ENCODE measurements at regions not wholly inside any gene's neighbourhood (a gene's known extent, or its start where the extent isn't known, plus 50 kb on each side); places are given as distances from the start of the nearest gene placed in this dataset.

DNA sequence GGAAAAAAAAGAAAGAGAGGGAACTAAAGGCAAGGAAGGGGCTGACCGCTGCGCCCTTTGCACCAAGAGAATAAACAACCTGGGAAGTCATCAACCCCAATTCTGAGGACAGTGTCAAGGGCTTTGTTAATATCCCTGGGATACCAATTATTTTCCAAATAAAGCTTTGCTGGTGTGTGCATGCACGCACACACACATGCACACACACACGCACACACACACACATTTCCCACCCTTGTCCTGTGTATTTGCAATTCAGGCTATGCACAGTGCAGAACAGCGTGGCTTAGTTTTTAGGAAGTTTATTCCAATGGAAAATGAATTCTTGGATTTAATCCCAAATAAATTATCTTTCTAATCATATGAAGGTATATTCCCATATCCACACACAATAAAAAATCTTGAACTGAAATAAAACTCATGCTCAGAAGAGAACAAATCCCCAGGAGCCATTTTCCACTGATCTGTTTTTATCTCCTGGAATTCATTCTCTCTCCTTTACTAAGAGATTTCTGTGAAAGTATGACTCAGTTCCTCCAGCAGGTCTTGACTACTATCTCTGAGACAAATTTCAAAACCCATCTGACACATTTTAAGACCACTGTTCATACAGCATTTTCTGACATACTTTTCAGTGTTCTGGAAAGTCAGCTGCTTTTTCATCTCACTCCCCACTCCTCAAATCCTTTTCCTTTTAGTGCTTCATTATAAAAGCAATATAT lies 334.4 kb upstream of the ATP2B1 start:
- no peak overlapping the region for H3K27ac ChIP-seq (ENCODE audit: insufficient read depth, low read depth, low read length)
- TF ChIP-seq FOS (IDR thresholded peaks at IDR 0.05; ENCODE audit: borderline replicate concordance, insufficient read depth, low read length), result peak; percentile 39
- TF ChIP-seq, protein P1, sequence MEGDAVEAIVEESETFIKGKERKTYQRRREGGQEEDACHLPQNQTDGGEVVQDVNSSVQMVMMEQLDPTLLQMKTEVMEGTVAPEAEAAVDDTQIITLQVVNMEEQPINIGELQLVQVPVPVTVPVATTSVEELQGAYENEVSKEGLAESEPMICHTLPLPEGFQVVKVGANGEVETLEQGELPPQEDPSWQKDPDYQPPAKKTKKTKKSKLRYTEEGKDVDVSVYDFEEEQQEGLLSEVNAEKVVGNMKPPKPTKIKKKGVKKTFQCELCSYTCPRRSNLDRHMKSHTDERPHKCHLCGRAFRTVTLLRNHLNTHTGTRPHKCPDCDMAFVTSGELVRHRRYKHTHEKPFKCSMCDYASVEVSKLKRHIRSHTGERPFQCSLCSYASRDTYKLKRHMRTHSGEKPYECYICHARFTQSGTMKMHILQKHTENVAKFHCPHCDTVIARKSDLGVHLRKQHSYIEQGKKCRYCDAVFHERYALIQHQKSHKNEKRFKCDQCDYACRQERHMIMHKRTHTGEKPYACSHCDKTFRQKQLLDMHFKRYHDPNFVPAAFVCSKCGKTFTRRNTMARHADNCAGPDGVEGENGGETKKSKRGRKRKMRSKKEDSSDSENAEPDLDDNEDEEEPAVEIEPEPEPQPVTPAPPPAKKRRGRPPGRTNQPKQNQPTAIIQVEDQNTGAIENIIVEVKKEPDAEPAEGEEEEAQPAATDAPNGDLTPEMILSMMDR (IDR thresholded peaks at IDR 0.05; ENCODE audit: extremely low read depth in 1 of 2, insufficient read depth in 1 of 2, low read depth in 1 of 2, low read length in 2 of 2), result no peak
- TF ChIP-seq EZH2 (IDR thresholded peaks at IDR 0.05; ENCODE audit: borderline replicate concordance, low read depth, low read length, severe bottlenecking), result no peak
- dilution Hi-C loops (cut with MboI; ENCODE audit: extremely low pct_ligation_motif_present, low sequenced_read_pairs) (no loop called here), intact Hi-C loops (cut with micrococcal nuclease) (no loop called here)
- no peak overlapping the region for H3K9ac ChIP-seq (replicated peaks; ENCODE audit: extremely low read depth, insufficient read depth, low read length)
- DNase-seq (ENCODE audit: low read depth, low spot score), result peak; percentile 13
- no TSS peak for BruUV-seq (replicated peaks)
- H3K4me2 ChIP-seq (ENCODE audit: insufficient read depth, low read length), result no peak overlapping the region
- no peaks in the 10 kb centered on the region for H3K36me3 ChIP-seq (ENCODE audit: control insufficient read depth in 2 of 2, extremely low read depth in 1 of 2, insufficient read depth in 2 of 2, low read length in 2 of 2)
- ChIA-PET POLR2A (no interaction called here), CTCF (interaction anchor here (1.1 to 1.2 kb wide), 2 partner anchors 10 to 811 kb away, joined by 3 to 4 read pairs; no protein-coding TSS in a partner anchor)
- H4K20me1 ChIP-seq (replicated peaks; ENCODE audit: control insufficient read depth, extremely low read depth, insufficient read depth, low read length), result no peaks in the 10 kb centered on the region
- no peaks in the 10 kb centered on the region for H3K79me2 ChIP-seq (ENCODE audit: control insufficient read depth, insufficient read depth, low read length)
- FAIRE-seq, result no peak
- H3K9me1 ChIP-seq (replicated peaks; ENCODE audit: control insufficient read depth, extremely low read depth, insufficient read depth, low read length), result no peaks in the 10 kb centered on the region
- no peaks in the 10 kb centered on the region for H3K9me3 ChIP-seq (replicated peaks; ENCODE audit: control insufficient read depth, insufficient read depth, low read length)
- H3K4me3 ChIP-seq (replicated peaks in 1 of 3; ENCODE audit: insufficient read depth in 1 of 3, low read depth in 1 of 3, low read length in 3 of 3), result no peak overlapping the region
- no peaks in the 10 kb centered on the region for H3K4me1 ChIP-seq (ENCODE audit: control insufficient read depth, extremely low read depth, insufficient read depth, low read length)
- H3K27me3 ChIP-seq (ENCODE audit: control insufficient read depth in 2 of 2, insufficient read depth in 2 of 2, low read length in 2 of 2), result no peaks in the 10 kb centered on the region
- no peak overlapping the region for H2AFZ ChIP-seq (ENCODE audit: low read depth, low read length)

DNA sequence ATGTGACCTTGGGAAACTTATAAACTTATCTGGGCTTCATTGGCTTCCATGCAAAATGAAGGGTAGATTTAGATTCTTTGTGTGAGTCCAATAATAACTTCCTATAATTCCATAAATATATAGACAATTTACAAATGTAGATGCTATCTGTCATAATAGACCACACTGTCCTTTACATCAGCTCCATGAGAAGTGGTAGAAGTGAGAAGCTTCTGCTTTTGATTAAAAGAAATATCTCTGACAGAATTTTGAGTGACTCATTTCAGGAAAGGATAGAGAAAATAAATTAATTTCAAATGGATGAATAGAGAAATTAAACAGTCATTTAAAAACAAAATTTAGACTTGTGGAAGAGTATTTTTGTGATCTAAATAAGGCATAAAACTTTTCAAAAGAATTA lies 329.7 kb upstream of the ATP2B1 start:
- no peaks in the 10 kb centered on the region for H3K79me2 ChIP-seq (ENCODE audit: control insufficient read depth, insufficient read depth, low read length)
- H3K9ac ChIP-seq (replicated peaks; ENCODE audit: extremely low read depth, insufficient read depth, low read length), result no peak overlapping the region
- H3K9me1 ChIP-seq (replicated peaks; ENCODE audit: control insufficient read depth, extremely low read depth, insufficient read depth, low read length), result no peaks in the 10 kb centered on the region
- no peak for FAIRE-seq
- no peaks in the 10 kb centered on the region for H3K27me3 ChIP-seq (ENCODE audit: control insufficient read depth in 2 of 2, insufficient read depth in 2 of 2, low read length in 2 of 2)
- ChIA-PET POLR2A (no interaction called here), CTCF (interaction anchor here (1.4 to 1.5 kb wide), 2 partner anchors 12 to 23 kb away, joined by 3 to 4 read pairs; no protein-coding TSS in a partner anchor)
- H3K27ac ChIP-seq (ENCODE audit: insufficient read depth, low read depth, low read length), result no peak overlapping the region
- intact Hi-C loops (cut with micrococcal nuclease) (no loop called here), dilution Hi-C loops (cut with MboI; ENCODE audit: extremely low pct_ligation_motif_present, low sequenced_read_pairs) (no loop called here)
- H3K4me1 ChIP-seq (ENCODE audit: control insufficient read depth, extremely low read depth, insufficient read depth, low read length), result peaks cover 10% of the 10 kb centered on the region
- no peak for DNase-seq (ENCODE audit: low read depth, low spot score)
- BruUV-seq (replicated peaks), result no TSS peak
- no peaks in the 10 kb centered on the region for H4K20me1 ChIP-seq (replicated peaks; ENCODE audit: control insufficient read depth, extremely low read depth, insufficient read depth, low read length)
- TF ChIP-seq GATA2 (IDR thresholded peaks at IDR 0.05; ENCODE audit: insufficient read depth, insufficient read length, low read depth, low read length), result no peak
- no peak for TF ChIP-seq POLR2AphosphoS5 (IDR thresholded peaks at IDR 0.05; ENCODE audit: insufficient read depth, low read depth, low read length)
- TF ChIP-seq POLR2A (IDR thresholded peaks at IDR 0.05; ENCODE audit: low read depth, low read length), result no peak
- TF ChIP-seq FOS (IDR thresholded peaks at IDR 0.05; ENCODE audit: borderline replicate concordance, insufficient read depth, low read length), result no peak
- TF ChIP-seq EZH2 (IDR thresholded peaks at IDR 0.05; ENCODE audit: borderline replicate concordance, low read depth, low read length, severe bottlenecking), result no peak
- TF ChIP-seq, protein P2, sequence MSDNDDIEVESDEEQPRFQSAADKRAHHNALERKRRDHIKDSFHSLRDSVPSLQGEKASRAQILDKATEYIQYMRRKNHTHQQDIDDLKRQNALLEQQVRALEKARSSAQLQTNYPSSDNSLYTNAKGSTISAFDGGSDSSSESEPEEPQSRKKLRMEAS (IDR thresholded peaks at IDR 0.05; ENCODE audit: insufficient read depth, insufficient read length), result no peak
- TF ChIP-seq, protein P1 (IDR thresholded peaks at IDR 0.05; ENCODE audit: extremely low read depth in 1 of 2, insufficient read depth in 1 of 2, low read depth in 1 of 2, low read length in 2 of 2), result no peak
- TF ChIP-seq MYC (IDR thresholded peaks at IDR 0.05; ENCODE audit: low read depth, low read length), result no peak
- TF ChIP-seq JUN (IDR thresholded peaks at IDR 0.05; ENCODE audit: borderline replicate concordance, insufficient read depth, insufficient read length, low read depth), result no peak
- H3K4me3 ChIP-seq (replicated peaks in 1 of 3; ENCODE audit: insufficient read depth in 1 of 3, low read depth in 1 of 3, low read length in 3 of 3), result no peak overlapping the region
- no peak overlapping the region for H3K4me2 ChIP-seq (ENCODE audit: insufficient read depth, low read length)
- no peaks in the 10 kb centered on the region for H3K9me3 ChIP-seq (replicated peaks; ENCODE audit: control insufficient read depth, insufficient read depth, low read length)
- no peak overlapping the region for H2AFZ ChIP-seq (ENCODE audit: low read depth, low read length)
- H3K36me3 ChIP-seq (ENCODE audit: control insufficient read depth in 2 of 2, extremely low read depth in 1 of 2, insufficient read depth in 2 of 2, low read length in 2 of 2), result no peaks in the 10 kb centered on the region
